AG04449 (cell line): ENCODE measurements at regions not wholly inside any gene's neighbourhood (a gene's known extent, or its start where the extent isn't known, plus 50 kb on each side); places are given as distances from the start of the nearest gene placed in this dataset.

Experiments
- CTCF ChIA-PET: fragments of 350-600 bp; formaldehyde crosslinking; extraction: SDS; loops from one replicate; lab custom pipeline; 2021; ENCODE audit warnings: antibody characterized with exemption; lab: Yijun Ruan, JAX
- POLR2A ChIA-PET: fragments of 400-600, 350-600 bp; formaldehyde crosslinking; extraction: SDS; loops from one replicate; lab custom pipeline; 2020; ENCODE audit warnings: antibody characterized with exemption, inconsistent platforms; lab: Yijun Ruan, JAX
- DNase-seq: peaks from one replicate; pipeline ENCODE4 v3.0.0-alpha.2; 2010; ENCODE audit warnings: low read depth, low spot score
- H3K4me3 ChIP-seq: 2 replicates; pipeline ENCODE4 v1.5.1; 2011; ENCODE audit warnings: low read depth, mild to moderate bottlenecking, control low read depth, low read length
- TF ChIP-seq, protein P1 (sequence below): IDR thresholded peaks from one replicate; pipeline ENCODE4 v1.5.1; 2011; ENCODE audit warnings: mild to moderate bottlenecking, moderate library complexity, low read length, control low read depth, inconsistent platforms; ENCODE audit not compliant: insufficient read depth; ENCODE audit errors: missing control alignments

DNA sequence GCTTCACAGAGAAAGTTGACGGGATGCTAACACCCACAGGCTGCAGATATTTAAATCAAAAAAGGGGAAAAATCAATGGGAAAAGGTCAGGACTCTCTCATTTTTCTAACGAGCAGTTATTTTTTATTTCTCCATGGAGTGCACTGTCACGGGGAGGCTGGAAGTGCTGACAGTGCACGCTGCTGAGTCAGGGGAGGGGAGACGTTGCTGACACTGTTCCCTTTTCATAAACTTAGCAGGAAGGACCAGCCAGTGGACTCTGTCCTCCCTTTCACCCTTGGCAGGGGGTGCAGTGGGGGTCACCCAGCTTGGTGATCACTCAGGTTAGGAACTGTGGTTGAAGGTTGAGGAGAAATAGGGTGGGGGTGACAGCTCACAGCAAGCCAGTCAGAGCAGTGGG, 65.6 kb upstream of the FUT8 start:
- POLR2A ChIA-PET: no interaction called here
- TF ChIP-seq, protein P1, sequence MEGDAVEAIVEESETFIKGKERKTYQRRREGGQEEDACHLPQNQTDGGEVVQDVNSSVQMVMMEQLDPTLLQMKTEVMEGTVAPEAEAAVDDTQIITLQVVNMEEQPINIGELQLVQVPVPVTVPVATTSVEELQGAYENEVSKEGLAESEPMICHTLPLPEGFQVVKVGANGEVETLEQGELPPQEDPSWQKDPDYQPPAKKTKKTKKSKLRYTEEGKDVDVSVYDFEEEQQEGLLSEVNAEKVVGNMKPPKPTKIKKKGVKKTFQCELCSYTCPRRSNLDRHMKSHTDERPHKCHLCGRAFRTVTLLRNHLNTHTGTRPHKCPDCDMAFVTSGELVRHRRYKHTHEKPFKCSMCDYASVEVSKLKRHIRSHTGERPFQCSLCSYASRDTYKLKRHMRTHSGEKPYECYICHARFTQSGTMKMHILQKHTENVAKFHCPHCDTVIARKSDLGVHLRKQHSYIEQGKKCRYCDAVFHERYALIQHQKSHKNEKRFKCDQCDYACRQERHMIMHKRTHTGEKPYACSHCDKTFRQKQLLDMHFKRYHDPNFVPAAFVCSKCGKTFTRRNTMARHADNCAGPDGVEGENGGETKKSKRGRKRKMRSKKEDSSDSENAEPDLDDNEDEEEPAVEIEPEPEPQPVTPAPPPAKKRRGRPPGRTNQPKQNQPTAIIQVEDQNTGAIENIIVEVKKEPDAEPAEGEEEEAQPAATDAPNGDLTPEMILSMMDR: no peak
- H3K4me3 ChIP-seq: no peak overlapping the region
- no peak for DNase-seq
- CTCF ChIA-PET: no interaction called here

DNA sequence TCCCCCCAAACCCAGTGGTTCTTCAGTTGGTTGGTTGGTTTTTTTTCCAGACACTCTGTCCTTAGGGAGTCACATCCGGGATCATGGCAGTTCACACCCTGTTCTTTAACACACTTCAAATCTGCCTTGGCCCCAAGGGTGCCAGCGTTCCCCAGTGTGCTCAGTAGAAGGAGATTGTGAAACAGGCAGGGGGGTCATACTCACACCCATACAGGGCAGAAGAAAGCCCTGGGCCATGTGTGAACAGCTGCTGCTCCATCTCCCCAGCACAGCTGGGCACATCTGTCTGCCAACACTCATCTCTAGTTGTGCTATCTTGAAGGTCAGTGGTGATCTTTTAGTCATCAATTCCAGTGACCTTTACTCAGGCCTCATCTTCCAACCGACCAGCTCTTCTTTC, 64.4 kb upstream of the FUT8 start:
- ChIA-PET POLR2A (no interaction called here), CTCF (no interaction called here)

DNA sequence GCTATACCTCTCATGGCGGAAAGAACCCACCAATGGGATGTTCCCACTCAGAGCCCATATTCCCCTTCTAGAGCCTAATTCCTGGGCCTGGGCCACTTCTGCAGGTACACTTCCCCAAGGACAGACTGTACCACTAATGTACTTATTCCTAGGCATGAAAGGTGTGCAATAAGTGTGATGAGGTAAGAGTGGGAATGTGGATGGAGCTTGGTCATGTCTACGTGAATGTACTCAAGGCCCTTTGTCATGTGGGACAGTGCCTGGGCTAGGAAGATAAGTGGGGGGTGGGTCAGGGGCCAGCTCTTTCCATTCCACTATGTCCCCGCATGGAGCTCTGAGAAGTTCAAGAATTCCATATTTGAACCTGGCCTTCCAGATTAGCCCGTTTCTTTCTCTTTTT, 63.4 kb upstream of the FUT8 start:
- TF ChIP-seq, protein P1: no peak
- POLR2A ChIA-PET: no interaction called here
- no peak for DNase-seq
- H3K4me3 ChIP-seq: no peak overlapping the region
- CTCF ChIA-PET: interaction anchor here (1.0 kb wide), 1 partner anchor 11 kb away, joined by 3 read pairs; no protein-coding TSS in a partner anchor

More for the DNA sequence above, 64.4 kb upstream of the FUT8 start:
- TF ChIP-seq, protein P1: no peak
- H3K4me3 ChIP-seq: no peak overlapping the region
- DNase-seq: no peak

DNA sequence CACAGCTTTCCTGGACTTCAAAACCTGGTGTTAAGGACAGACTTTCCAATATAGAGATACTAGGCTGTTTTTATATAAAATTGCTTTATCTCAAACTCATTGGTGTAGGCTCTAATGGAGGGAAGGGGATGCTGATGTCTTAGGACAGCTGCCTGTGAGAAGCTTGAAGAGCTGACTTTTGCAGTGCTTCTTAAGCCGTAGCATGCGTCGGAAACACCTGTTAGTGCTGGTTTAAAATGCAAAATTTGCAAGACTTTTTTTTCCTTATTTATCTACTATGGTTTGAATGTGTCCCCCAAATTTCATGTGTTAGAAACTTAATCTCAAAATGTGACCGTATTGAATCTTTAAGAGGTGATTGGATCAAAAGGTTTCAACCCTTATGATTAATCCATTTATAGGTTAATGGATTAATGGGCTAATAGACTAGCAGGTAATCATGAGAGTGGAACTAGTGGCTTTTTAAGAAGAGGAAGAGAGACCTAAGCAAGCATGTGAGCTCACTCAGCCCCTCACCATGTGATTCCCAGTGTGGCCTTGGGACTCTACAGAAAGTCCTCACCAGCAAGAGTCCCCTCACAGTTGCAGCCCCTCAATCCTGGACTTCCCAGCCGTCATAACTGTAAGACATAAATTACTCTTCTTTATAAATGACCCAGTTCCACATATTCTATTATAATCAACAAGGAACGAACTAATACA, 60.9 kb upstream of the FUT8 start:
- TF ChIP-seq, protein P1: no peak
- ChIA-PET POLR2A (no interaction called here), CTCF (no interaction called here)
- H3K4me3 ChIP-seq: no peak overlapping the region
- no peak for DNase-seq

DNA sequence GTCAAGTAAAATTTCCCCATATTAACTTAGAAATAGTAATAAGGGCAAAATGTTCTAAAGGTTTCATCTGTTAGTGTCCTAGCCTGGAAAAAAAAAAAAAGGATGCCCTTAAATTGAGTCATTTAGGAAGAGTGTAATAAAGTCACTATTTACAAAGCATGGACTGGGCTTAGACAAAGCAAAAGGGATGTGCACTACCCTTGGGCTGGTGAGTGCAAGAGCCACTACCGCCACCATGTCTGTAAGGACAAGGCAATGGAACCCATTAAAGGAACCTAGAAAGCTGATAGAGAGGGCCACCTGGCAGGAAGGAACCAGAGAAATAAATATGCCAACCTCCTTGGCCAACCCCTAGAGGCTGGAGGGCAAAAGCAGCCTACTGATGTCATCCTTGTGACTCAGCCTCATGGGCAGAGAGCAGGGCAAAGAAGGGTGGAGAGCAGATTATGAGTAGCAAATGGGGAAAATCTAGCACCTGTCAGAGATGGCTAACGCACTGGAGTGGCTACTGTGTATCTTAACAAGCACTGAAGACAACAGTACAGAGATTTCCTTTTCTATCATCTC, 59.5 kb upstream of the FUT8 start:
- no peak for DNase-seq

DNA sequence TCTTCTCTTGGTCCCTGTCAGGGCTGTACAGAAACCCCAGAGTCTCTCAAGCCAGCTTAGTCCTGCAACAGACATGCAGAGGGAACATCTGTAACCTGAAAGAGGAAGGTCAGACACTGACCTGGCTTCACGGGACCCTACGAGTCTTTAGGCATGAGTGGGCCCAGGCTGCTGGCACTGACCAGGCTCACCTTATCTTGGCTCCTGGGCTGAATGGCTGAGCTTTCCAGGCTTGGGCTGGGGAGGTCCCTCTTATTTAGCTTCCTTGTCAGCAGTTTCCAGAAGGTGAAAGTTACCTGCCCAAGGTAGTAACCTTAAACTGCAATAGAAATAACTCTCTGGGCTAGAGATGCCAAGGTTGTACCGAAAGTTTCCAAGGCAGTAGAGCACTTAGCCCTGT, 58.4 kb upstream of the FUT8 start:
- no peak for DNase-seq
- H3K4me3 ChIP-seq: no peak overlapping the region
- POLR2A ChIA-PET: no interaction called here
- CTCF ChIA-PET: interaction anchor here (1.0 to 1.1 kb wide), 2 partner anchors 11 to 57 kb away, joined by 3 to 4 read pairs; no protein-coding TSS in a partner anchor
- TF ChIP-seq, protein P1: no peak

More for the DNA sequence above, 59.5 kb upstream of the FUT8 start:
- TF ChIP-seq, protein P1: no peak
- H3K4me3 ChIP-seq: no peak overlapping the region
- ChIA-PET POLR2A (interaction anchor here (0.7 kb wide), 1 partner anchor 35 kb away, joined by 6 read pairs; no protein-coding TSS in a partner anchor), CTCF (no interaction called here)
